ENCODE measurements at regions not wholly inside any gene's neighbourhood (a gene's known extent, or its start where the extent isn't known, plus 50 kb on each side); places are given as distances from the start of the nearest gene placed in this dataset.

DNA sequence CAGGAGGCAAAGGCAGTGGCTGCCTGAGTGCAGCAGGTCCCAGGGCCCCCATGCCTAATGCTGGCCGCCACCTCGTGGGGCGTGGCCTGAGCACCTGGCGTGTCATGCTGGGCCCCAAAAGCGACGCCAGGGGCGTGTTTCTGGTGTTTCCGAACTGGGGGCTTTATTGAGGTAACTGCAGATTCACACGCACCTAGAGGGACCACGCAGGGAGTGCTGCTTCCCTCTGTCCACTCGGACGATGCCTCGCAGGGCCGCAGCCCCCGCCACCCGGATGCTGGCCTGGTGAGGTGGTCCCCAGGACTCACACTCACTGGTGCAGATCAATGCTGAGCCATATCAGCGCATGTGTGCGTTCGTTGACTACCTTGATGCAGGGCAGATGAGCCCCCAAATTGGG lies 736.2 kb downstream of the BRD1 start:
- Histone ChIP-seq H3K36me3 (replicated peaks; ENCODE audit: insufficient read depth, low read length) (no peaks in the 10 kb centered on the region), H3K27ac (ENCODE audit: low read length) (no peak overlapping the region), H3K79me2 (ENCODE audit: low read length) (no peaks in the 10 kb centered on the region), H3F3A (ENCODE audit: insufficient read depth, low read length) (no peaks in the 10 kb centered on the region), H3K4me2 (ENCODE audit: low read depth, low read length) (no peak overlapping the region), H2AFZ (ENCODE audit: low read length) (no peak overlapping the region), H3K9ac (ENCODE audit: low read length) (no peak overlapping the region), H3K4me3 (ENCODE audit: low read length) (no peak overlapping the region), H3K9me2 (replicated peaks; ENCODE audit: insufficient read depth, low read length) (no peaks in the 10 kb centered on the region), H4K20me1 (ENCODE audit: insufficient read depth, low read length) (no peaks in the 10 kb centered on the region), H3K9me3 (replicated peaks; ENCODE audit: insufficient read depth, low read length) (no peaks in the 10 kb centered on the region), H3K4me1 (ENCODE audit: low read length) (no peaks in the 10 kb centered on the region), H3K27me3 (replicated peaks; ENCODE audit: insufficient read depth, low read length) (peaks cover 80% of the 10 kb centered on the region)
- no peak for DNase-seq
- TF ChIP-seq EZH2 (optimal IDR thresholded peaks at IDR 0.05; ENCODE audit: low read depth, low read length): no peak
- TF ChIP-seq EZH2phosphoT487 (IDR thresholded peaks at IDR 0.05; ENCODE audit: low read length): no peak

DNA sequence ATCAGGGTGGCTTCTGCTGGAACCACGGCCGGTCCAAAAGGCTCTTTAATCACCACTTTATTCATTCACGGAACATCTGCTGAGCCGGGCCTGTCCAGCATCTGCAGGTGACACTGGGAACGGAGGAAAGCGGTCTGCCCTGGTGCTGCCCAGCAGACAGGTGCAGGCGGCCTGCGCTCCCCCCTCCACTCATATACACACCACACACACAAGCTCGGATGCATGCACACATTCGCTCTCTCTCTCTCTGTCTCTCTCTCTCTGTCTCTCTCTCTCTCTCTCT lies 736.9 kb downstream of the BRD1 start:
- H3K9me3 ChIP-seq (replicated peaks; ENCODE audit: insufficient read depth, low read length): no peaks in the 10 kb centered on the region
- no peaks in the 10 kb centered on the region for H3K9me2 ChIP-seq (replicated peaks; ENCODE audit: insufficient read depth, low read length)
- no peaks in the 10 kb centered on the region for H3K4me1 ChIP-seq (ENCODE audit: low read length)
- H3K27ac ChIP-seq (ENCODE audit: low read length): no peak overlapping the region
- no peak for DNase-seq
- no peaks in the 10 kb centered on the region for H3F3A ChIP-seq (ENCODE audit: insufficient read depth, low read length)
- no peak overlapping the region for H2AFZ ChIP-seq (ENCODE audit: low read length)
- H3K4me2 ChIP-seq (ENCODE audit: low read depth, low read length): no peak overlapping the region
- no peak overlapping the region for H3K4me3 ChIP-seq (ENCODE audit: low read length)
- H3K27me3 ChIP-seq (replicated peaks; ENCODE audit: insufficient read depth, low read length): peaks cover 80% of the 10 kb centered on the region
- no peaks in the 10 kb centered on the region for H3K36me3 ChIP-seq (replicated peaks; ENCODE audit: insufficient read depth, low read length)
- TF ChIP-seq EZH2phosphoT487 (IDR thresholded peaks at IDR 0.05; ENCODE audit: low read length) (no peak), EZH2 (optimal IDR thresholded peaks at IDR 0.05; ENCODE audit: low read depth, low read length) (no peak)
- TF ChIP-seq, protein P1, sequence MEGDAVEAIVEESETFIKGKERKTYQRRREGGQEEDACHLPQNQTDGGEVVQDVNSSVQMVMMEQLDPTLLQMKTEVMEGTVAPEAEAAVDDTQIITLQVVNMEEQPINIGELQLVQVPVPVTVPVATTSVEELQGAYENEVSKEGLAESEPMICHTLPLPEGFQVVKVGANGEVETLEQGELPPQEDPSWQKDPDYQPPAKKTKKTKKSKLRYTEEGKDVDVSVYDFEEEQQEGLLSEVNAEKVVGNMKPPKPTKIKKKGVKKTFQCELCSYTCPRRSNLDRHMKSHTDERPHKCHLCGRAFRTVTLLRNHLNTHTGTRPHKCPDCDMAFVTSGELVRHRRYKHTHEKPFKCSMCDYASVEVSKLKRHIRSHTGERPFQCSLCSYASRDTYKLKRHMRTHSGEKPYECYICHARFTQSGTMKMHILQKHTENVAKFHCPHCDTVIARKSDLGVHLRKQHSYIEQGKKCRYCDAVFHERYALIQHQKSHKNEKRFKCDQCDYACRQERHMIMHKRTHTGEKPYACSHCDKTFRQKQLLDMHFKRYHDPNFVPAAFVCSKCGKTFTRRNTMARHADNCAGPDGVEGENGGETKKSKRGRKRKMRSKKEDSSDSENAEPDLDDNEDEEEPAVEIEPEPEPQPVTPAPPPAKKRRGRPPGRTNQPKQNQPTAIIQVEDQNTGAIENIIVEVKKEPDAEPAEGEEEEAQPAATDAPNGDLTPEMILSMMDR (IDR thresholded peaks at IDR 0.05; ENCODE audit: low read length): no peak
- no peaks in the 10 kb centered on the region for H4K20me1 ChIP-seq (ENCODE audit: insufficient read depth, low read length)
- no peak overlapping the region for H3K9ac ChIP-seq (ENCODE audit: low read length)
- H3K79me2 ChIP-seq (ENCODE audit: low read length): no peaks in the 10 kb centered on the region

- no peak overlapping the region for H3K4me2 ChIP-seq (ENCODE audit: low read depth, low read length)
- H3K9ac ChIP-seq (ENCODE audit: low read length): no peak overlapping the region
- H3K4me1 ChIP-seq (ENCODE audit: low read length): no peaks in the 10 kb centered on the region
- no peak overlapping the region for H2AFZ ChIP-seq (ENCODE audit: low read length)
- DNase-seq: no peak
- H3K79me2 ChIP-seq (ENCODE audit: low read length): no peaks in the 10 kb centered on the region
- H3K9me2 ChIP-seq (replicated peaks; ENCODE audit: insufficient read depth, low read length): no peaks in the 10 kb centered on the region
- H3K27ac ChIP-seq (ENCODE audit: low read length): no peak overlapping the region
- no peak overlapping the region for H3K4me3 ChIP-seq (ENCODE audit: low read length)
- peaks cover 81% of the 10 kb centered on the region for H3K27me3 ChIP-seq (replicated peaks; ENCODE audit: insufficient read depth, low read length)
- no peaks in the 10 kb centered on the region for H3K9me3 ChIP-seq (replicated peaks; ENCODE audit: insufficient read depth, low read length)
- H4K20me1 ChIP-seq (ENCODE audit: insufficient read depth, low read length): no peaks in the 10 kb centered on the region
- no peaks in the 10 kb centered on the region for H3F3A ChIP-seq (ENCODE audit: insufficient read depth, low read length)
- no peaks in the 10 kb centered on the region for H3K36me3 ChIP-seq (replicated peaks; ENCODE audit: insufficient read depth, low read length)
- TF ChIP-seq, protein P1 (IDR thresholded peaks at IDR 0.05; ENCODE audit: low read length): no peak
- no peak for TF ChIP-seq EZH2phosphoT487 (IDR thresholded peaks at IDR 0.05; ENCODE audit: low read length)
- TF ChIP-seq EZH2 (optimal IDR thresholded peaks at IDR 0.05; ENCODE audit: low read depth, low read length): no peak
Observed at GRCh38 chr22:49090061-49090852, 737.4 kb downstream of the BRD1 start.

Measured in MM.1S (cell line).